Stomach (tissue), 4 donors: ENCODE measurements at regions not wholly inside any gene's neighbourhood (a gene's known extent, or its start where the extent isn't known, plus 50 kb on each side); places are given as distances from the start of the nearest gene placed in this dataset.

Experiments used
- EP300 ChIP-seq: sonication (generic); formaldehyde crosslinking; IDR thresholded peaks from one replicate; pipeline ENCODE4 v1.6.1; 2017; ENCODE audit warnings: antibody characterized with exemption
- POLR2A ChIP-seq, 4 donors: fragments of 450-650 bp; IDR thresholded peaks; one replicate each; pipeline ENCODE4 v1.6.1; 2016; ENCODE audit warnings: antibody characterized with exemption in 4 of 4, control low read depth in 2 of 4, mild to moderate bottlenecking in 1 of 4, moderate library complexity in 1 of 4
- POLR2AphosphoS5 ChIP-seq, 3 donors: sonication (generic); formaldehyde crosslinking; IDR thresholded peaks; one replicate each; pipeline ENCODE4 v1.6.1; 2016; ENCODE audit warnings: antibody characterized with exemption in 3 of 3
- TF ChIP-seq, protein P1 (sequence below), 7 experiments: fragments of 450-650 bp in 4 of 7; fragments of 200-600 bp in 3 of 7; sonication (generic) in 3 of 7; IDR thresholded peaks; one replicate each; pipeline ENCODE4 v1.5.1; 2016 to 2019; ENCODE audit warnings: antibody characterized with exemption in 7 of 7, control low read depth in 2 of 7, mild to moderate bottlenecking in 1 of 7

DNA sequence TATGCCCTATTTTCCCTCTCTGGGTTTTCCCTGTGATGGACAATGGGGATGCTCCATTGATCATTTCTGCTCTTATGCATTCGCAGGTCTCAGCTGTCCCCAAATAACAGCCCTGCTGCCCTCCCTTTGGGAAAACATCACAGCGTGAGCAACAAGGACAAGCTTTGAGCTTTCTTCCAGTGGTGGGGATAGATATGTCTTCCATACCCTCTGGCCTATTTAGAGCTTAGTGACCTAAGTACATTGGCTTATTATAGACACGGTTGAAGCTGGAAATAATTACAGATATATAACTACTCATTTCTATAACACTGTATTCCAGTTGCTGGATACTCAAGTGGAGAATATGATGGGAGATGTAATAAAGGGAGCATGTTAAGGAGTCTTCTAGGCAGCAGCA lies 304.3 kb upstream of the MGAT5 start:
- TF ChIP-seq, protein P1, sequence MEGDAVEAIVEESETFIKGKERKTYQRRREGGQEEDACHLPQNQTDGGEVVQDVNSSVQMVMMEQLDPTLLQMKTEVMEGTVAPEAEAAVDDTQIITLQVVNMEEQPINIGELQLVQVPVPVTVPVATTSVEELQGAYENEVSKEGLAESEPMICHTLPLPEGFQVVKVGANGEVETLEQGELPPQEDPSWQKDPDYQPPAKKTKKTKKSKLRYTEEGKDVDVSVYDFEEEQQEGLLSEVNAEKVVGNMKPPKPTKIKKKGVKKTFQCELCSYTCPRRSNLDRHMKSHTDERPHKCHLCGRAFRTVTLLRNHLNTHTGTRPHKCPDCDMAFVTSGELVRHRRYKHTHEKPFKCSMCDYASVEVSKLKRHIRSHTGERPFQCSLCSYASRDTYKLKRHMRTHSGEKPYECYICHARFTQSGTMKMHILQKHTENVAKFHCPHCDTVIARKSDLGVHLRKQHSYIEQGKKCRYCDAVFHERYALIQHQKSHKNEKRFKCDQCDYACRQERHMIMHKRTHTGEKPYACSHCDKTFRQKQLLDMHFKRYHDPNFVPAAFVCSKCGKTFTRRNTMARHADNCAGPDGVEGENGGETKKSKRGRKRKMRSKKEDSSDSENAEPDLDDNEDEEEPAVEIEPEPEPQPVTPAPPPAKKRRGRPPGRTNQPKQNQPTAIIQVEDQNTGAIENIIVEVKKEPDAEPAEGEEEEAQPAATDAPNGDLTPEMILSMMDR (IDR thresholded peaks at IDR 0.05), result no peak
- TF ChIP-seq POLR2AphosphoS5 (IDR thresholded peaks at IDR 0.05) (no peak), POLR2A (IDR thresholded peaks at IDR 0.05) (no peak), EP300 (no peak)
